ENCODE measurements at regions not wholly inside any gene's neighbourhood (a gene's known extent, or its start where the extent isn't known, plus 50 kb on each side); places are given as distances from the start of the nearest gene placed in this dataset.

DNA sequence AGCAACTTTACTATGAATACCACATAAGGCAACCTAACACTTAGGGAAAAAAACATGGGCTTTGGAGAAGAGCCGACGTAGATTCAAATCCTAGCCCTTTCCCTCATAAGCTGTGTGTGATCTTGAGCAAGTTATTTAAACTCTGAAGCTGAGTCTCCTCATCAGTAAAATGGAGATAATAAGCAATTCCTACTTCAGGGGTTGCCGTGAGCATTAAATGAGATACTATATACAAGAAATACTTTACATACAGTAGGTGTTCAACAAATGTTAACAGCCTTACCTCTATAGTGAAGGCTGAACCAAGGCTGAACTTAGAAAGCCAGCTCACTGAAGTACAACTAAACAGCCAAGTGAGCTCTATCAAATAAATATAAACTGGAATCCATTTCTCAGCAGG is 146.2 kb upstream of the DKK2 start:
- H3K27ac ChIP-seq = no peak overlapping the region
- no peaks in the 10 kb centered on the region for H3K4me1 ChIP-seq
- DNase-seq = no peak
- TF ChIP-seq, protein P1, sequence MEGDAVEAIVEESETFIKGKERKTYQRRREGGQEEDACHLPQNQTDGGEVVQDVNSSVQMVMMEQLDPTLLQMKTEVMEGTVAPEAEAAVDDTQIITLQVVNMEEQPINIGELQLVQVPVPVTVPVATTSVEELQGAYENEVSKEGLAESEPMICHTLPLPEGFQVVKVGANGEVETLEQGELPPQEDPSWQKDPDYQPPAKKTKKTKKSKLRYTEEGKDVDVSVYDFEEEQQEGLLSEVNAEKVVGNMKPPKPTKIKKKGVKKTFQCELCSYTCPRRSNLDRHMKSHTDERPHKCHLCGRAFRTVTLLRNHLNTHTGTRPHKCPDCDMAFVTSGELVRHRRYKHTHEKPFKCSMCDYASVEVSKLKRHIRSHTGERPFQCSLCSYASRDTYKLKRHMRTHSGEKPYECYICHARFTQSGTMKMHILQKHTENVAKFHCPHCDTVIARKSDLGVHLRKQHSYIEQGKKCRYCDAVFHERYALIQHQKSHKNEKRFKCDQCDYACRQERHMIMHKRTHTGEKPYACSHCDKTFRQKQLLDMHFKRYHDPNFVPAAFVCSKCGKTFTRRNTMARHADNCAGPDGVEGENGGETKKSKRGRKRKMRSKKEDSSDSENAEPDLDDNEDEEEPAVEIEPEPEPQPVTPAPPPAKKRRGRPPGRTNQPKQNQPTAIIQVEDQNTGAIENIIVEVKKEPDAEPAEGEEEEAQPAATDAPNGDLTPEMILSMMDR (IDR thresholded peaks at IDR 0.05 in 8 of 11, conservative IDR thresholded peaks at IDR 0.05 in 3 of 11) = no peak
- no peak for TF ChIP-seq POLR2A (IDR thresholded peaks at IDR 0.05)
- no peak for TF ChIP-seq POLR2AphosphoS5 (IDR thresholded peaks at IDR 0.05)
- 90 to 97% (median 93%) methylated on average over 3 of the region's 3 CpGs for WGBS, 5 donors
- H3K27me3 ChIP-seq (replicated peaks in 1 of 7) = no peaks in the 10 kb centered on the region
- H3K4me3 ChIP-seq = no peak overlapping the region
- no peaks in the 10 kb centered on the region for H3K36me3 ChIP-seq
- intact Hi-C loops (cut with DNase I; ENCODE audit: low total_unique reads) = no loop called here
- no peaks in the 10 kb centered on the region for H3K9me3 ChIP-seq

DNA sequence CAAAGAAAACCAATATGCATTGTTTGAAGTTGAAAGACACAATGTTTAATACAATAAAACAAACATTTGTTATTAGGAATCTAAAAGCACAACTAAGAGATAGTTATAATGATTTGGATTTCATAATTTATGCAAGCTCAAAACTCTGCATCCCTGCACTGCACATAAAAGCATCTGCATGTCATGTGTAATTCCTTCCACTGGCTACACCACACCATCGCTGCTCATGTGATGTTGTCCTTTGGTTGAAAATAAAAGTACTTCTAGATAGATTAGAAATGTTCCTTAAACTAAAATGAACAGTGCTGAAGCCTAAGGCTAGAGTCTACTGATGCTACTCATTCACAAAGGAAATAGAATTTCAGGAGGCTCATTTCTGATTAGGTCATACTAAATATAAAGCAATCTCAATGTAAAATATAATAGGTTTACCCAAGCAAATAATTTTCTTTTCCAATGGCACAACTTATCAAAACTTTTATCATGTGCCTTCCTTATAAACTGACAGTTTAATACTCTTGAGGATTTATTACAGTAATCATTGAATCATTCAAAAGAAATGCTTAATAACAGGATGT is 130.8 kb upstream of the DKK2 start:
- H3K36me3 ChIP-seq = no peaks in the 10 kb centered on the region

DNA sequence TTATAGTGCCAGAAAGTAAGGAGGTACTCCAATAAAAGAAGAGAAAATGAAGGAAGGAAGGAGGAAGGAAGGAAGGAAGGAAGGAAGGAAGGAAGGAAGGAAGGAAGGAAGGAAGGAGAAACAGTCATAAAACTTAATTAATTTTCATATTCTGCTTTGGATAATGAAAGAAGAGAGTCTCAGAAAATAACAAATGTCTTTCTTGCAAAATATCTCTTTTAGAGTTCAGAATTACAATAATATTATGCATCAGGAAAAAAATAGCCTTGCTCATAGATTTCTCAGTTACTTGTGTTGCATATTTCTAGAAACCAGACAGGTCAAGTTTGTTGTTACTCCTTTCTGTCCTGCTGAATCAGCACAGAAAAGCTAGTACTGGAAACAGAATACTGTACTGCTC is 130.1 kb upstream of the DKK2 start:
- Histone ChIP-seq H3K4me3 (no peak overlapping the region), H3K27me3 (replicated peaks in 1 of 7) (no peaks in the 10 kb centered on the region), H3K9me3 (peaks cover 4 to 22% (median 15%) of the 10 kb centered on the region in 8 donors), H3K36me3 (no peaks in the 10 kb centered on the region), H3K4me1 (no peaks in the 10 kb centered on the region), H3K27ac (no peak overlapping the region)
- DNase-seq = no peak
- TF ChIP-seq POLR2AphosphoS5 (IDR thresholded peaks at IDR 0.05) = no peak
- TF ChIP-seq, protein P1 (IDR thresholded peaks at IDR 0.05 in 8 of 11, conservative IDR thresholded peaks at IDR 0.05 in 3 of 11) = no peak
- no peak for TF ChIP-seq POLR2A (IDR thresholded peaks at IDR 0.05)
- intact Hi-C loops (cut with DNase I; ENCODE audit: low total_unique reads) = no loop called here

More for the DNA sequence above, 130.8 kb upstream of the DKK2 start:
- Histone ChIP-seq H3K27ac (no peak overlapping the region), H3K4me1 (no peaks in the 10 kb centered on the region), H3K9me3 (peaks cover 4 to 18% (median 15%) of the 10 kb centered on the region in 8 donors), H3K27me3 (replicated peaks in 1 of 7) (no peaks in the 10 kb centered on the region), H3K4me3 (no peak overlapping the region)
- WGBS, 5 donors = 74 to 96% (median 83%) methylated on average over 1 of the region's 1 CpG
- TF ChIP-seq, protein P1 (IDR thresholded peaks at IDR 0.05 in 8 of 11, conservative IDR thresholded peaks at IDR 0.05 in 3 of 11) = no peak
- TF ChIP-seq POLR2AphosphoS5 (IDR thresholded peaks at IDR 0.05) = no peak
- no peak for TF ChIP-seq POLR2A (IDR thresholded peaks at IDR 0.05)
- DNase-seq = no peak
- intact Hi-C loops (cut with DNase I; ENCODE audit: low total_unique reads) = no loop called here

DNA sequence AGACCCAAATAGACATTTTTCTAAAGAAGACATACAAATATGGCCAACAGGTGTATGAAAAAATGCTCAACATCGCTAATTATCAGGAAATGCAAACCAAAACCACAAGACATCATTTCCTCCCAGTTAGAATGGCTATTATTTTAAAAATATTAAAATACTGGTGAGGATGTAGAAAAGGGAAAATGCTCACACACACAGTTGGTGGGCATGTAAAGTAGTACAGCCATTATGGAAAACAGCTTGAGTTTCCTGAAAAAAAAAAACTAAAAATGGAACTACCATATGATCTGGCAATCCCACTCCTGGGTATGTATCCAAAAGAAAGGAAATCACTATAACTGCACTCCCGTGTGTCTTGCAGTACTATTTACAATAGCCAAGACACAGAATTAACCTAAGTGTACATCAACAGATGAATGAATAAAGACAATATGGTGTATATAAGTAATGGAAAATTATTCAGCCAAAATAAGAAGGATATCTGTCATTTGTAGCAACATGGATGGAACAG is 128.9 kb upstream of the DKK2 start:
- no peak for DNase-seq
- TF ChIP-seq, protein P1 (IDR thresholded peaks at IDR 0.05 in 8 of 11, conservative IDR thresholded peaks at IDR 0.05 in 3 of 11) = no peak
- no peak for TF ChIP-seq POLR2A (IDR thresholded peaks at IDR 0.05)
- TF ChIP-seq POLR2AphosphoS5 (IDR thresholded peaks at IDR 0.05) = no peak
- intact Hi-C loops (cut with DNase I; ENCODE audit: low total_unique reads) = no loop called here
- H3K4me3 ChIP-seq = no peak overlapping the region
- peaks cover 4 to 22% (median 15%) of the 10 kb centered on the region in 8 donors for H3K9me3 ChIP-seq
- 60 to 68% (median 66%) methylated on average over 2 of the region's 2 CpGs for WGBS, 5 donors
- H3K4me1 ChIP-seq = no peaks in the 10 kb centered on the region
- H3K27ac ChIP-seq = no peak overlapping the region
- no peaks in the 10 kb centered on the region for H3K27me3 ChIP-seq (replicated peaks in 1 of 7)
- H3K36me3 ChIP-seq = no peaks in the 10 kb centered on the region
